ENCODE measurements at regions not wholly inside any gene's neighbourhood (a gene's known extent, or its start where the extent isn't known, plus 50 kb on each side); places are given as distances from the start of the nearest gene placed in this dataset.

DNA sequence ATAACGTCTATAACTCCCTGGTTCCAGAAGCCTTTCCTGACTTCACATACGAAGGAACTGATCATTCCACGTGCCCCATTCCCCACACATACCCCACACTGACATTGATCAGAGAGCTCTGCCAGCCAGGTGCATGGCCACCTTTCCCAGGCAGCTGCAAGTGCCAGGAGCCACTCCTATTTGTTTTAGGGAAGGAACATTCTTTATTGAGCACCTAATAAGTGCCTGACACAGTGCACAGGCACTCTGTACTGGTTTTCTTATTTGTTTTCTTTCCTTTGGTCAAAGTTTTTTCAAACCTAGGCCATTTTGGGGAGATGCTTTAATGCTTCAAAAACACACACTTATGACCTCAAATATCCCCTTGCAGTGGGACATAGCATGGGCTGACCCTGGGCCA is 50.0 kb downstream of the PITPNM2 start:
- no peak for DNase-seq

- no peak for DNase-seq
Observed at GRCh38 chr12:123100450-123100849, 50.4 kb downstream of the PITPNM2 start.

GRCh38 chr12:123099560-123100192 is 51.2 kb downstream of the PITPNM2 start:
- no peak for DNase-seq

DNA sequence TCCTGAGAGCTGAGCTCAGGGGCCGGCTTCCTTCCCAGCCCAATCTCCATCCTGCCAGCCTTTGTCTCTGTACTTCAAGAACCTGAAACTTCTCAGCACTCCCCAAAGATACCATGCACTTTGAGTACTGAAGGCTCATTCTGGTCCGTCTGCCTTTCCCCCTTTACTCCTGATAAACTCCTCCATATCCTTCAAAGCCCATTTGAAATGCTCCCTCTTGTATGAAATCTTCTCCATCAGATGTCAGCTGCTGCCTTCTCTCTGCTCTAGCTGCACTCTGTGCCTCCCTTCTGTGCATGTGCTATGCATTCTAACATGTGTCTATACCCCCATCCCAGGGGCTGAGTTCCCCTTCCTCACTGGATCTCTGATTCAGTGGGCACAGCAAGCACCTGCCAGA is 52.1 kb downstream of the PITPNM2 start:
- no peak for DNase-seq

DNA sequence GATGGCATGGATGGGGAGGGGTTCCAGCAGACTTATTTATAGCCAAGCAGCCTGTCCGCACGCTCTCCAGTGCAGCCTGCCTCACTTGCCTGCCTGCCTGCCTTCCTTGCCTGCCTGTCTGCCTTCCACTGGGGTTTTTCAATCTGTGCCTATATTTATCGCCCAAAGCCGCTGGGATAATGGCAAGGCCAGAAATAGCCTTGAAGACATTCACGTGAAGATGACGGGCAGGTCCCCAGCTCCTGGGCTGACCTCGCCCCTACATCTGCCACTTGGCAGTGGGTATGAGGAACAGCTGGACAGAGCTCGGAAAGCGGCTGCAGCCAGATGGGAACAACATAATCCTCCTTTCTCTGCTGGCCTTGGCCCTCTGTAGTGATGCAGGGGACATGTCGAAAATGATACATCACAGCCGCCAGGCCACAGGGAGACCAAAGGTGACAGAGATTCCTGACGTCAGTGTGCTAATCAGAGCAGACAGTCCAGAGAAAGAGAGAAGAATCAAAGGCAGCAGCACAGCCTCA is 53.3 kb downstream of the PITPNM2 start:
- no peak for DNase-seq

DNA sequence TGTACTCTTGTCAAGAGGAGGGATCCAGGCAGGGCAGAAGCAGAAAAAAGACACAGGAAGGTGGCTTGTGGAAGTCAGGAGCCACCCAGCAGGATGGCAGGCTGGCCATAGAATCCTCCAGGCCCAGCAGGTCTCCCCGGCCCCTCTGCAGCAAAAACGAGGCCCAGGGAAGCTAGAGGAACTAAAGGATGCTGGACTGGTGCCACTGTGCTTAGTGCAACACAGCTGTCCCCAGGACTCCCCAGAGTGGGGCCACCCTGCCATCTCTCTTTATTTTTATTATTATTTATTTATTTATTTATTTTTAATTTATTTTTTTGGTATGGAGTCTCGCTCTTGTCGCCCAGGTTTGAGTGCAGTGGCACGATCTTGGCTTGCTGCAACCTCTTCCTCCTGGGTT is 54.1 kb downstream of the PITPNM2 start:
- no peak for DNase-seq

- DNase-seq = no peak
Observed at GRCh38 chr12:123096182-123096581, 54.7 kb downstream of the PITPNM2 start.

DNA sequence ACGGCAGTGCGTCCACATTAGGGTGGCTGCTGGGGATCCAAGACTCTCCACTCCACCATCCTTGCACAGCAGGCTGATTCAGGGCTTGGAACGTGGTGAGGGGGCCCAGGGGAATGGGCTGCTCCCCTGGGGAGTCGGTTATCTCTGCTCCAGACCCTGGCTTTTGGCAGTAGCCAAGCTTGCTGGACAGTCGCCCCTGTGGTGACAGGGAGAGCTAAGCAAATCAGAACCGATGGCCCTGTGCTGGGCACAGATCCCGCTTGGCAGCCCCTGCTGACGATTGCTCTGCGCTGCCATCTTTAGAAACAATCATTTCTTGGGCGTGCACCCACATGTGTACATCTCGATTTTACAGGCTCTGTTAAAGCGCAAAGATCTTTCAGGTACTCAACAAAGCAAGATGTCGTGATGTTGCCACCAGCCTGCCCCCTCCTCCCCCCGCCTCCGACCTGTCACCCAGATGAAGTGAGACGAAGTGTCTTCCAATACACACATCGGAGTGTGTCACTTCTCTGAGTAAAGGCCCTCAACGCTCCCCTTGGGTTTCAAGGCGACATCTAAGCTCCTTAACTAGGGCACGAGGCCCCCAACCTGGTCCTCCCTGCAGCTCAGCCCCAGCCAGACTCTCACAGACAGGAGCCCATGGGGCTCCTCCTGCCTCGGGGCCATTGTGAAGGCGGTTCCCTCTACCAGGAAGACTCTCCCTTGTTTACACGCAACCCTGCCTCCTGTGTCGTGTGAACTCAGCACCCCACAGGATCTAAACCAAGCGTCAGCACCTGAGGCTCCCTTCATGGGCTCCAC is 55.6 kb downstream of the PITPNM2 start:
- DNase-seq = no peak

GRCh38 chr12:123094349-123095077 is 56.4 kb downstream of the PITPNM2 start:
- peak in 1 of 2 experiments; percentile 10 for DNase-seq

GRCh38 chr12:123092866-123093265 is 58.0 kb downstream of the PITPNM2 start:
- no peak for DNase-seq

DNA sequence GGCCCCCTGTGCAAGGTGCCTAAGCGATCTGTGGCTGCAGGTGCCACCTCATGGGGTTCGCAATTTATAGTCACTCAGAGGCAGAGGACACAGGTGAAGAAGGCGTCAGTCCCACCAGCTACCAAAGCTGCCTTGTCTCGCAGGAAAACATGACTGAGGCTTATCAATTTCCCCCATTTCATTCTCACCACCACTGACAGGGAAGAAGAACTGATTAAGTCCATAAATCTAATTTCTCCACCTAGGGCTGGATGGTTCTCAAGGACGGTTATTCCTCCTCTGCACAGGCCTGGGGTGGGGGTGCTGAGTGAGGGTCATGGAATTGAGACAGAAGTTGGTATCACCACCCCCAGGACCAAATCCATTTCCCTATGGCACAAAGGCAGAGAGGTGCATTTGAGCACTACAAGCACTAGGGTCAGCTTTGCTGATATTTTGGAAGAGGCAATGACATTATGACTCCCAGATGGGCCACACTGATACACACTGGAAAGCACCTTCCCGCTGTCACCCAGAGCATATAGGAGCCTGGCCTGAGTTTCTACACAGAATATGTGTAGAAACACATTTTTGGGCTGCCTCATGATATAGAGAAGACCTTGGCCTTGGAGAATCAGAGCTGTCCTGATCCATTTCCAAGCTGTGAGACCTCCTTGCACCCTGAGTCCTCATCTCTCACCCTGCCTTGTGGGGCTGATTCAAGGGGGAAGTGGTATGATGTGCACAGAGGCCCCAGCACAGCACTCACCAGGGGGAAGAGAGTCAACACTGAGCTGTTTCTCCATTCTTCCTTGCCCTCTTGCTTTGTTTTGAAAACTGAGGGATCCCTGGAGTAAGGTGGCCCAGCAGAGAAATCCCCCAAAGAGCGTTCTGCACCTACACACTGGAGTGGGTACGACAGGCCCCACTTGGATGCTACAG is 59.4 kb downstream of the PITPNM2 start:
- no peak for DNase-seq

DNA sequence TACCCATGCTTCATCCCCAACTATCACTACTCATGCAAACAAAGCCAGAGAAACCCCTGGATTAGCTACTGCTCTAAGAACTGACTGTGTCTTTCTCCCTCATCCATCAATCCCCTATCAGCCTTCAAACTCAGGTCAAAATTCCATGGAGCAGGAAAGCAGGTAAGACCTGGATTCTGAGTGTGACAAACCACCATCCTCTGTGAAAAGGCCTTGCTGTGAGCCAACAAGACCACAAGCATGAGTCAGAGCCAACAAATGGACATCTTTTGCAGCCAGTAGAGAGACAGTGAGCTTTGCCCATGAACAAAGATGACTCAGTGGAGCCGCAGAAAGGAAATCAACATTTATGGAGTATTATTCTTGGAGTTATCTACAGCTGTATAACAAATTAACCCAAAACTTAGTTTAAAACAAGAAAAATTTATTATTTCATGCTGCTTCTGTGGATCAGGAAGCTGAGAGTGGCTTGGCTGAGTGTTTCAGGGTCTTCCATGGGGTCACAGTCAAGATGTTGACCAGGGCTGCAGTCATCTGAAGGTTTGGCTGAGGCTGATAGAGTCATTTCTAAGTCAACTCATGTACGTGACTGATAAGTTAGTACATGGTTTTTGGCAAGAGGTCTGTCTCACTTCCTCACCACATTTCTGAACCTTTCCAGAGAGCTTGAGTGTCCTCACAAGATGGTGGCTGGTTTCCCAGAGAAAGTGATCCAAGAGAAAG is 61.1 kb downstream of the PITPNM2 start:
- peak; percentile 58 to 77 for DNase-seq

DNA sequence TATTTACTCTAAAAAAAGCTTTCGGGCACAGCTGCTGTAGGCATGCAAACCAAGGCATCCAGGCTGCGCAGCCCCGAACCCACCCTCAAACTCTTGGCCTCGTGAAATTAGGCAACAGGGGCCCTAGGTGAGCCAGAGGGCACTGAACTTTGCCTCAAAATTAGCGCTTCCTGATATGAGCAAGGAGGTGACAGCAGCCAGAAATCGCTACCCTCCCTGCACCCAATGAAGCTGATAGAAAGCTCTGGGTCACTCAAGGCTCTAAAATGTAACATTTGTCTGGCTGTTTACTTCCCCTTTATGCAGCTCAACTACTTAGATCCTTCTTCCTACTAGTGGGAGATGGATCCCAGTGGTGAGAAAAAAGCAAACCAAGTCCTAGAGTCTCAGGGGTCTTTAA is 61.8 kb downstream of the PITPNM2 start:
- no peak for DNase-seq

- peak; percentile 39 to 70 for DNase-seq
Observed at GRCh38 chr12:123085730-123086487, 65.0 kb downstream of the PITPNM2 start.

DNA sequence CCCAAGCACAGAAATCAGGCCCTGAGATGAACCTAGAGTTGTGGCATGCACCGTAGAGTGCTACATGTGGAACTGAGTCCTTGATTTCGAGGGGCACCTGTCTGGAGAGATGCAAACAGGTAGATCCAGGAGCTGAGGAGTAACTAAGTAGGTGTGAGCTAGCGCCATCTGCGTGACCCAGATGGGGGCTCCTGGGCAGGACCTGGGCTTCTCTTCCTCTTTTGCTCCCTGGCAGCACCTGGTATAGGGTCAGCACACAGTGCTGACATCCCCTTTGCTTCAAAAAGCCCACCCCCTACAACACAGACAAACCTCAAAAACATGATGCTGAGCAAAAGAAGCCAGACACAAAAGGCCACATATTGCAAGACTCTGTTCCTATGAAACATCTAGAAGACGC is 65.8 kb downstream of the PITPNM2 start:
- DNase-seq = no peak

DNA sequence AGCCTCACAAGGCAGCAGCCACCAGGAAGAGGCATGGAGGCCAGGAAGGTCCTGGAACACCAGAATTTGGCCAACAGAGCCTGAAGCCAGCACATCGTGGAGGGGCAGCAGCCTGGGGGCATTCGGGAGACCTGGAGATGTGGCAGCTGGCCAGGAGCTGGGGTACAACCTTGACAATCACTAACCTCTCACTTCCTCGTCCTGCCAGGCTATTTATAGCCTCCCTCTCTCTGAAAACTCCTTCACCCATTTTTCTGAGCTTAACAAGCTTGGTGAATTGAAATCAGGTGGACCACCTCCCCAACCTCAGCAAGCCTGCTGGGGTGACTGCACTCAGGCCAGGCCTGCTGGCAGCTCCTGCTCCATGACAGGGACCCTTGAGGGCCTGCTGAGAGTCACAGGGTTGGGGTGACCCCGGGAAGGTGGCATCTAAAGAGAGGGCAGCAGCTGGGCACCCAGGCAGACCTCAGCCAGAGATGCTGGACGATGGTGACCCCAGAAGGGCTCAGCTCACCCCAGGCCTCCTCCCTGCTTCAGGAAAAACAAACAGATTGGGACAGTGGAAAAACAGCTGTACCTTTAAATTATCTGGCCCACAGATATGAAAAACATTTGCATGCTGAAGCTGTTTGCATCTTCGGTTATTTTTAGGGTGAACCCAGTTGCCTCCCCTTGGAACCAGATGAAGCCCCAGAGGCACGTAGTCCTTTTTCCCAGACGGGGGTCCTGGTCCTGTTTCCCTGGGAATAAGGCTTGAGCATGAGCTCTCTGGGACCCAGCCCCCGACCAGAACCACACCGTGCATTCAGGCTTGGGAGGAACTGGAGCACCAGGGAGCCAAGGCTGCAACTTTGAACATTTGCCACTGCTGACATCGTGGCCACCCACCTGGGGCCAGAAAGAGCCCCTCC is 67.0 kb downstream of the PITPNM2 start:
- no peak for DNase-seq

- DNase-seq = no peak
Observed at GRCh38 chr12:123080634-123081033, 70.3 kb downstream of the PITPNM2 start.

- DNase-seq = no peak
Observed at GRCh38 chr12:123078531-123079155, 72.2 kb downstream of the PITPNM2 start.

- no peak for DNase-seq
Observed at GRCh38 chr12:123078120-123078465, 72.8 kb downstream of the PITPNM2 start.
